Psoas muscle (tissue), 7 donors: ENCODE measurements at regions not wholly inside any gene's neighbourhood (a gene's known extent, or its start where the extent isn't known, plus 50 kb on each side); places are given as distances from the start of the nearest gene placed in this dataset.

Experiments used
- ATAC-seq, 4 donors: fragments of 200-7000 bp; cut with Tn5 transposase; one replicate each; pipeline ENCODE4 v1.9.1; 2020; ENCODE audit warnings: moderate library complexity in 3 of 4, mild to moderate bottlenecking in 2 of 4
- DNase-seq, 2 donors: peaks; one replicate each; pipeline ENCODE4 v3.0.0-alpha.2; 2020
- H3K27ac ChIP-seq: fragments of 200-600 bp; one replicate; pipeline ENCODE4 v1.8.0; 2022
- H3K27me3 ChIP-seq, 3 donors: fragments of 200-600 bp in 1 of 3; one replicate each; pipeline versions ENCODE4 v1.6.1 to v1.8.0; 2013 to 2022; ENCODE audit warnings: low read length in 2 of 3, mild to moderate bottlenecking in 2 of 3, moderate library complexity in 1 of 3; ENCODE audit not compliant: insufficient read depth in 3 of 3
- H3K36me3 ChIP-seq, 2 donors: fragments of 200-600 bp in 1 of 2; one replicate each; pipeline versions ENCODE4 v1.6.1 to v1.8.0; 2013 to 2022; ENCODE audit warnings: low read depth in 1 of 2, mild to moderate bottlenecking in 1 of 2, moderate library complexity in 1 of 2; ENCODE audit not compliant: insufficient read depth in 1 of 2
- H3K4me1 ChIP-seq: fragments of 200-600 bp; one replicate; pipeline ENCODE4 v1.8.0; 2022
- H3K4me3 ChIP-seq: fragments of 200-600 bp; one replicate; pipeline ENCODE4 v1.8.0; 2022; ENCODE audit warnings: mild to moderate bottlenecking
- H3K9me3 ChIP-seq: fragments of 200-600 bp; one replicate; pipeline ENCODE4 v1.8.0; 2022
- WGBS, 3 donors: extraction: QIAGEN DNeasy Blood & Tissue Kit; methylation state at CpG; one replicate each; pipeline versions ENCODE4 v1.1.6 to v1.1.7; 2013; 5-methylcytosine and 5-hydroxymethylcytosine counted together
- intact Hi-C, 2 donors: fragments of 100-400 bp; cut with DNase I; formaldehyde crosslinking; loops; one replicate each; pipeline versions ENCODE4 v1.11.0 to v1.14.2; 2022
- TF ChIP-seq, protein P1 (sequence below): fragments of 200-600 bp; IDR thresholded peaks from one replicate; pipeline ENCODE4 v1.8.0; 2022; ENCODE audit warnings: antibody characterized with exemption
- donor health status: healthy with polysubstance abuse.
- donor health status: DM: no; HTN: no; CAD: no; lungs with moderate emphysema.
- donor health status: Bipolar disorder and iron deficiency.
- donor health status: healthy.
- donor health status: DM: yes; HTN: yes; CAD: no.
- donor health status: DM: no; HTN: no; CAD: no.
- donor health status: DM: yes; HTN: yes; CAD: no.

- H3K27ac ChIP-seq: no peak overlapping the region
- DNase-seq (no peak), ATAC-seq (no peak)
- WGBS, 3 donors: 53 to 77% (median 65%) methylated on average over 1 of the region's 1 CpG
- no peaks in the 10 kb centered on the region for H3K27me3 ChIP-seq
- intact Hi-C loops: no loop called here
- H3K4me1 ChIP-seq: no peaks in the 10 kb centered on the region
- TF ChIP-seq, protein P1, sequence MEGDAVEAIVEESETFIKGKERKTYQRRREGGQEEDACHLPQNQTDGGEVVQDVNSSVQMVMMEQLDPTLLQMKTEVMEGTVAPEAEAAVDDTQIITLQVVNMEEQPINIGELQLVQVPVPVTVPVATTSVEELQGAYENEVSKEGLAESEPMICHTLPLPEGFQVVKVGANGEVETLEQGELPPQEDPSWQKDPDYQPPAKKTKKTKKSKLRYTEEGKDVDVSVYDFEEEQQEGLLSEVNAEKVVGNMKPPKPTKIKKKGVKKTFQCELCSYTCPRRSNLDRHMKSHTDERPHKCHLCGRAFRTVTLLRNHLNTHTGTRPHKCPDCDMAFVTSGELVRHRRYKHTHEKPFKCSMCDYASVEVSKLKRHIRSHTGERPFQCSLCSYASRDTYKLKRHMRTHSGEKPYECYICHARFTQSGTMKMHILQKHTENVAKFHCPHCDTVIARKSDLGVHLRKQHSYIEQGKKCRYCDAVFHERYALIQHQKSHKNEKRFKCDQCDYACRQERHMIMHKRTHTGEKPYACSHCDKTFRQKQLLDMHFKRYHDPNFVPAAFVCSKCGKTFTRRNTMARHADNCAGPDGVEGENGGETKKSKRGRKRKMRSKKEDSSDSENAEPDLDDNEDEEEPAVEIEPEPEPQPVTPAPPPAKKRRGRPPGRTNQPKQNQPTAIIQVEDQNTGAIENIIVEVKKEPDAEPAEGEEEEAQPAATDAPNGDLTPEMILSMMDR: no peak
- H3K36me3 ChIP-seq: no peaks in the 10 kb centered on the region
- no peaks in the 10 kb centered on the region for H3K9me3 ChIP-seq
- no peak overlapping the region for H3K4me3 ChIP-seq
These were observed 243.7 kb downstream of the SLC16A7 start for GRCh38 chr12:59839514-59839913.

- WGBS, 3 donors: 80 to 89% (median 86%) methylated on average over 3 of the region's 3 CpGs
- Histone ChIP-seq H3K4me1 (no peaks in the 10 kb centered on the region), H3K9me3 (no peaks in the 10 kb centered on the region), H3K4me3 (no peak overlapping the region), H3K27me3 (no peaks in the 10 kb centered on the region), H3K36me3 (no peaks in the 10 kb centered on the region), H3K27ac (no peak overlapping the region)
- TF ChIP-seq, protein P1: no peak
- intact Hi-C loops: no loop called here
- ATAC-seq: no peak
- DNase-seq: no peak
These were observed 247.5 kb downstream of the SLC16A7 start for GRCh38 chr12:59843260-59843843.

GRCh38 chr12:59844750-59845149, 248.9 kb downstream of the SLC16A7 start:
- intact Hi-C loops: no loop called here
- Histone ChIP-seq H3K27ac (no peak overlapping the region), H3K27me3 (no peaks in the 10 kb centered on the region), H3K4me1 (no peaks in the 10 kb centered on the region), H3K9me3 (no peaks in the 10 kb centered on the region), H3K4me3 (no peak overlapping the region), H3K36me3 (no peaks in the 10 kb centered on the region)
- no peak for ATAC-seq
- TF ChIP-seq, protein P1: no peak
- no peak for DNase-seq

DNA sequence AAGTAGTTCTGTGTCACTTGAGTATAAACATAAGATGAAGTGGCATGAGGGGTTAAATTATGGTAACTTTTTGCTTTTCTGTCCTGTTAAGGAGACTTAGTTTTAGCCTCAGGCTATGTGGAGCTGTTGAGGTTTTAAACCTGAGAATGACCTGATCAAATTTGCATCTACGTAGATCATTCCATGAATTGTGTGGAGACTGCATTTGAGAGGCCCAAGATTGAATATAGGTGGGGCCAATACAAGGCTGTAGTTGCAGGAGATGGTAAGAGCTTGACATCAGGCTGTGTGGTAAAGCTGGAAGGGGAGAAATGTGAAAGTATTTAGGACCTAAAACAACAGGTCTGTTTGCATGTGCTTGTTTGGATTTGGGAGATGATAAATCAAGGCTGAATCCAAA, 249.5 kb downstream of the SLC16A7 start:
- Histone ChIP-seq H3K27ac (no peak overlapping the region), H3K36me3 (no peaks in the 10 kb centered on the region), H3K4me1 (no peaks in the 10 kb centered on the region), H3K27me3 (no peaks in the 10 kb centered on the region), H3K9me3 (no peaks in the 10 kb centered on the region), H3K4me3 (no peak overlapping the region)
- WGBS, 3 donors: 81 to 92% (median 88%) methylated on average over 1 of the region's 1 CpG
- no peak for ATAC-seq
- intact Hi-C loops: no loop called here
- TF ChIP-seq, protein P1: no peak
- no peak for DNase-seq

GRCh38 chr12:59847127-59847526, 251.3 kb downstream of the SLC16A7 start:
- Histone ChIP-seq H3K9me3 (no peaks in the 10 kb centered on the region), H3K4me3 (no peak overlapping the region), H3K36me3 (no peaks in the 10 kb centered on the region), H3K4me1 (no peaks in the 10 kb centered on the region), H3K27ac (no peak overlapping the region), H3K27me3 (no peaks in the 10 kb centered on the region)
- intact Hi-C loops: no loop called here
- TF ChIP-seq, protein P1: no peak
- DNase-seq (no peak), ATAC-seq (no peak)
